ENCODE measurements at regions not wholly inside any gene's neighbourhood (a gene's known extent, or its start where the extent isn't known, plus 50 kb on each side); places are given as distances from the start of the nearest gene placed in this dataset.

GRCh38 chr13:79680485-79680884 is 199.5 kb downstream of the NDFIP2 start:
- H3K27ac ChIP-seq (ENCODE audit: low read length), result no peak overlapping the region
- H3K4me1 ChIP-seq (ENCODE audit: control insufficient read depth, insufficient read depth, low read length), result no peaks in the 10 kb centered on the region
- no peaks in the 10 kb centered on the region for H3K27me3 ChIP-seq (ENCODE audit: control insufficient read depth, insufficient read depth, low read length)
- H3K9me3 ChIP-seq (ENCODE audit: control insufficient read depth, low read depth, low read length), result peaks cover 3% of the 10 kb centered on the region
- no peaks in the 10 kb centered on the region for H3K36me3 ChIP-seq (ENCODE audit: control insufficient read depth, insufficient read depth, low read length)
- H3K4me3 ChIP-seq (ENCODE audit: low read length), result no peak overlapping the region
- DNase-seq, result no peak

- no peaks in the 10 kb centered on the region for H3K36me3 ChIP-seq (ENCODE audit: control insufficient read depth, insufficient read depth, low read length)
- H3K4me3 ChIP-seq (ENCODE audit: low read length), result no peak overlapping the region
- no peaks in the 10 kb centered on the region for H3K27me3 ChIP-seq (ENCODE audit: control insufficient read depth, insufficient read depth, low read length)
- H3K9me3 ChIP-seq (ENCODE audit: control insufficient read depth, low read depth, low read length), result peaks cover 3% of the 10 kb centered on the region
- no peaks in the 10 kb centered on the region for H3K4me1 ChIP-seq (ENCODE audit: control insufficient read depth, insufficient read depth, low read length)
- WGBS (ENCODE audit: insufficient coverage, low lambda C conversion rate), result no CpG with 5 or more reads among the region's 2 CpGs
- peak; percentile 50 to 60 for DNase-seq
- no peak overlapping the region for H3K27ac ChIP-seq (ENCODE audit: low read length)
Observed at GRCh38 chr13:79679334-79679733, 198.4 kb downstream of the NDFIP2 start.

GRCh38 chr13:79678100-79678499 is 197.1 kb downstream of the NDFIP2 start:
- H3K27ac ChIP-seq (ENCODE audit: low read length), result no peak overlapping the region
- DNase-seq, result no peak
- WGBS (ENCODE audit: insufficient coverage, low lambda C conversion rate), result no CpG with 5 or more reads among the region's 2 CpGs
- H3K4me1 ChIP-seq (ENCODE audit: control insufficient read depth, insufficient read depth, low read length), result no peaks in the 10 kb centered on the region
- H3K36me3 ChIP-seq (ENCODE audit: control insufficient read depth, insufficient read depth, low read length), result no peaks in the 10 kb centered on the region
- peaks cover 3% of the 10 kb centered on the region for H3K9me3 ChIP-seq (ENCODE audit: control insufficient read depth, low read depth, low read length)
- no peak overlapping the region for H3K4me3 ChIP-seq (ENCODE audit: low read length)
- no peaks in the 10 kb centered on the region for H3K27me3 ChIP-seq (ENCODE audit: control insufficient read depth, insufficient read depth, low read length)

- WGBS (ENCODE audit: insufficient coverage, low lambda C conversion rate), result 17% methylated on average over 1 of the region's 7 CpGs
- H3K9me3 ChIP-seq (ENCODE audit: control insufficient read depth, low read depth, low read length), result no peaks in the 10 kb centered on the region
- peak in 1 of 2 donors; percentile 61 for DNase-seq
Observed at GRCh38 chr13:79675931-79676660, 195.1 kb downstream of the NDFIP2 start.

GRCh38 chr13:79674765-79675515 is 194.0 kb downstream of the NDFIP2 start:
- H3K36me3 ChIP-seq (ENCODE audit: control insufficient read depth, insufficient read depth, low read length), result no peaks in the 10 kb centered on the region
- no peaks in the 10 kb centered on the region for H3K4me1 ChIP-seq (ENCODE audit: control insufficient read depth, insufficient read depth, low read length)
- H3K27ac ChIP-seq (ENCODE audit: low read length), result no peak overlapping the region
- no peaks in the 10 kb centered on the region for H3K9me3 ChIP-seq (ENCODE audit: control insufficient read depth, low read depth, low read length)
- no peak overlapping the region for H3K4me3 ChIP-seq (ENCODE audit: low read length)
- WGBS (ENCODE audit: insufficient coverage, low lambda C conversion rate), result 77% methylated on average over 4 of the region's 5 CpGs
- no peak for DNase-seq
- no peaks in the 10 kb centered on the region for H3K27me3 ChIP-seq (ENCODE audit: control insufficient read depth, insufficient read depth, low read length)

More at GRCh38 chr13:79675931-79676660, 195.1 kb downstream of the NDFIP2 start:
- H3K4me1 ChIP-seq (ENCODE audit: control insufficient read depth, insufficient read depth, low read length), result no peaks in the 10 kb centered on the region
- H3K27ac ChIP-seq (ENCODE audit: low read length), result no peak overlapping the region
- H3K36me3 ChIP-seq (ENCODE audit: control insufficient read depth, insufficient read depth, low read length), result no peaks in the 10 kb centered on the region
- H3K4me3 ChIP-seq (ENCODE audit: low read length), result no peak overlapping the region
- H3K27me3 ChIP-seq (ENCODE audit: control insufficient read depth, insufficient read depth, low read length), result no peaks in the 10 kb centered on the region

- no peaks in the 10 kb centered on the region for H3K9me3 ChIP-seq (ENCODE audit: control insufficient read depth, low read depth, low read length)
- DNase-seq, result no peak
- H3K4me1 ChIP-seq (ENCODE audit: control insufficient read depth, insufficient read depth, low read length), result no peaks in the 10 kb centered on the region
- no peaks in the 10 kb centered on the region for H3K27me3 ChIP-seq (ENCODE audit: control insufficient read depth, insufficient read depth, low read length)
- no peaks in the 10 kb centered on the region for H3K36me3 ChIP-seq (ENCODE audit: control insufficient read depth, insufficient read depth, low read length)
- no peak overlapping the region for H3K4me3 ChIP-seq (ENCODE audit: low read length)
- no peak overlapping the region for H3K27ac ChIP-seq (ENCODE audit: low read length)
- no CpG with 5 or more reads among the region's 1 CpG for WGBS (ENCODE audit: insufficient coverage, low lambda C conversion rate)
Observed at GRCh38 chr13:79673993-79674377, 193.0 kb downstream of the NDFIP2 start.

GRCh38 chr13:79673310-79673992 is 192.5 kb downstream of the NDFIP2 start:
- no peaks in the 10 kb centered on the region for H3K4me1 ChIP-seq (ENCODE audit: control insufficient read depth, insufficient read depth, low read length)
- H3K27ac ChIP-seq (ENCODE audit: low read length), result no peak overlapping the region
- no peaks in the 10 kb centered on the region for H3K27me3 ChIP-seq (ENCODE audit: control insufficient read depth, insufficient read depth, low read length)
- H3K36me3 ChIP-seq (ENCODE audit: control insufficient read depth, insufficient read depth, low read length), result no peaks in the 10 kb centered on the region
- peak in 1 of 2 donors; percentile 23 for DNase-seq
- H3K9me3 ChIP-seq (ENCODE audit: control insufficient read depth, low read depth, low read length), result no peaks in the 10 kb centered on the region
- H3K4me3 ChIP-seq (ENCODE audit: low read length), result no peak overlapping the region
- WGBS (ENCODE audit: insufficient coverage, low lambda C conversion rate), result 75% methylated on average over 3 of the region's 6 CpGs

GRCh38 chr13:79671420-79671819 is 190.5 kb downstream of the NDFIP2 start:
- no peak for DNase-seq
- Histone ChIP-seq H3K27ac (ENCODE audit: low read length) (no peak overlapping the region), H3K27me3 (ENCODE audit: control insufficient read depth, insufficient read depth, low read length) (no peaks in the 10 kb centered on the region), H3K4me3 (ENCODE audit: low read length) (no peak overlapping the region), H3K36me3 (ENCODE audit: control insufficient read depth, insufficient read depth, low read length) (no peaks in the 10 kb centered on the region), H3K9me3 (ENCODE audit: control insufficient read depth, low read depth, low read length) (no peaks in the 10 kb centered on the region), H3K4me1 (ENCODE audit: control insufficient read depth, insufficient read depth, low read length) (no peaks in the 10 kb centered on the region)
- no CpG with 5 or more reads among the region's 2 CpGs for WGBS (ENCODE audit: insufficient coverage, low lambda C conversion rate)

GRCh38 chr13:79668201-79668752 is 187.3 kb downstream of the NDFIP2 start:
- Histone ChIP-seq H3K36me3 (ENCODE audit: control insufficient read depth, insufficient read depth, low read length) (no peaks in the 10 kb centered on the region), H3K4me1 (ENCODE audit: control insufficient read depth, insufficient read depth, low read length) (no peaks in the 10 kb centered on the region), H3K27me3 (ENCODE audit: control insufficient read depth, insufficient read depth, low read length) (no peaks in the 10 kb centered on the region), H3K4me3 (ENCODE audit: low read length) (no peak overlapping the region), H3K27ac (ENCODE audit: low read length) (no peak overlapping the region), H3K9me3 (ENCODE audit: control insufficient read depth, low read depth, low read length) (no peaks in the 10 kb centered on the region)
- peak in 1 of 2 donors; percentile 64 for DNase-seq
- no CpG with 5 or more reads among the region's 2 CpGs for WGBS (ENCODE audit: insufficient coverage, low lambda C conversion rate)

GRCh38 chr13:79667771-79668170 is 186.8 kb downstream of the NDFIP2 start:
- Histone ChIP-seq H3K4me3 (ENCODE audit: low read length) (no peak overlapping the region), H3K36me3 (ENCODE audit: control insufficient read depth, insufficient read depth, low read length) (no peaks in the 10 kb centered on the region), H3K27ac (ENCODE audit: low read length) (no peak overlapping the region), H3K4me1 (ENCODE audit: control insufficient read depth, insufficient read depth, low read length) (no peaks in the 10 kb centered on the region), H3K27me3 (ENCODE audit: control insufficient read depth, insufficient read depth, low read length) (no peaks in the 10 kb centered on the region), H3K9me3 (ENCODE audit: control insufficient read depth, low read depth, low read length) (no peaks in the 10 kb centered on the region)
- whole genome bisulfite sequencing (ENCODE audit: insufficient coverage, low lambda C conversion rate), result 63% methylated on average over 2 of the region's 2 CpGs
- DNase-seq, result peak in 1 of 2 donors; percentile 44
